Upper lobe of left lung (tissue), 4 donors: ENCODE measurements at regions not wholly inside any gene's neighbourhood (a gene's known extent, or its start where the extent isn't known, plus 50 kb on each side); places are given as distances from the start of the nearest gene placed in this dataset.

ENCODE experiments used
- CTCF ChIP-seq, 6 experiments: fragments of 450-650 bp in 4 of 6; fragments of 200-600 bp in 2 of 6; sonication (generic) in 2 of 6; IDR thresholded peaks; one replicate each; pipeline ENCODE4 v1.5.1; 2016 to 2019; ENCODE audit warnings: antibody characterized with exemption in 6 of 6
- EP300 ChIP-seq, 4 donors: sonication (generic); formaldehyde crosslinking; IDR thresholded peaks; one replicate each; pipeline ENCODE4 v1.5.1; 2017; ENCODE audit warnings: antibody characterized with exemption in 4 of 4, control low read depth in 2 of 4
- POLR2A ChIP-seq, 4 donors: fragments of 450-650 bp; IDR thresholded peaks; one replicate each; pipeline ENCODE4 v1.5.1; 2016 to 2017; ENCODE audit warnings: antibody characterized with exemption in 4 of 4, mild to moderate bottlenecking in 2 of 4
- POLR2AphosphoS5 ChIP-seq, 2 donors: sonication (generic); formaldehyde crosslinking; IDR thresholded peaks; one replicate each; pipeline ENCODE4 v1.5.1; 2017; ENCODE audit warnings: antibody characterized with exemption in 2 of 2

GRCh38 chr5:72722792-72723452 is 93.5 kb upstream of the TNPO1 start:
- TF ChIP-seq EP300 (IDR thresholded peaks at IDR 0.05) = no peak
- TF ChIP-seq POLR2AphosphoS5 (IDR thresholded peaks at IDR 0.05) = no peak
- TF ChIP-seq CTCF (IDR thresholded peaks at IDR 0.05) = no peak
- no peak for TF ChIP-seq POLR2A (IDR thresholded peaks at IDR 0.05)
